HEK293T (cell line): ENCODE measurements at regions not wholly inside any gene's neighbourhood (a gene's known extent, or its start where the extent isn't known, plus 50 kb on each side); places are given as distances from the start of the nearest gene placed in this dataset.

ENCODE experiments used
- CTCF ChIA-PET: fragments of 350-600 bp; formaldehyde crosslinking; extraction: SDS; loops from one replicate; lab custom pipeline; 2021; ENCODE audit warnings: antibody characterized with exemption, inconsistent platforms; lab: Yijun Ruan, JAX
- POLR2A ChIA-PET: fragments of 350-600 bp; formaldehyde crosslinking; extraction: SDS; loops from one replicate; lab custom pipeline; 2020; ENCODE audit warnings: antibody characterized with exemption, inconsistent platforms; lab: Yijun Ruan, JAX
- DNase-seq: peaks from one replicate; pipeline ENCODE4 v3.0.0; 2012; ENCODE audit warnings: mixed read lengths; ENCODE audit errors: extremely low spot score
- ARNT ChIP-seq: fragments of 450-650 bp; IDR thresholded peaks from 2 replicates; pipeline ENCODE4 v1.6.1; 2017; ENCODE audit warnings: mild to moderate bottlenecking
- BHLHE40 ChIP-seq: fragments of 450-650 bp; IDR thresholded peaks from 2 replicates; pipeline ENCODE4 v1.6.1; 2016; ENCODE audit warnings: mild to moderate bottlenecking, moderate library complexity, borderline replicate concordance
- CTBP1 ChIP-seq: fragments of 450-650 bp; IDR thresholded peaks from 2 replicates; pipeline ENCODE4 v1.6.1; 2016; ENCODE audit warnings: borderline replicate concordance
- ELF4 ChIP-seq: fragments of 450-650 bp; IDR thresholded peaks from 2 replicates; pipeline ENCODE4 v1.6.1; 2017; ENCODE audit warnings: antibody characterized with exemption
- FOXA1 ChIP-seq: fragments of 450-650 bp; IDR thresholded peaks from 2 replicates; pipeline ENCODE4 v1.6.1; 2016; ENCODE audit warnings: mild to moderate bottlenecking
- FOXK2 ChIP-seq: fragments of 450-650 bp; IDR thresholded peaks from 2 replicates; pipeline ENCODE4 v1.6.1; 2016; ENCODE audit warnings: mild to moderate bottlenecking
- FOXM1 ChIP-seq: fragments of 450-650 bp; IDR thresholded peaks from 2 replicates; pipeline ENCODE4 v1.6.1; 2017; ENCODE audit warnings: mild to moderate bottlenecking, borderline replicate concordance
- HDGF ChIP-seq: fragments of 450-650 bp; IDR thresholded peaks from 2 replicates; pipeline ENCODE4 v1.6.1; 2017; ENCODE audit warnings: antibody characterized with exemption, borderline replicate concordance
- L3MBTL2 ChIP-seq: fragments of 450-650 bp; conservative IDR thresholded peaks from 2 replicates; pipeline ENCODE4 v1.6.1; 2016; ENCODE audit warnings: mild to moderate bottlenecking
- LEF1 ChIP-seq: fragments of 450-650 bp; IDR thresholded peaks from 2 replicates; pipeline ENCODE4 v1.6.1; 2017; ENCODE audit warnings: mild to moderate bottlenecking, borderline replicate concordance
- NFRKB ChIP-seq: fragments of 450-650 bp; IDR thresholded peaks from 2 replicates; pipeline ENCODE4 v1.6.1; 2016; ENCODE audit warnings: mild to moderate bottlenecking, moderate library complexity
- PKNOX1 ChIP-seq: fragments of 450-650 bp; IDR thresholded peaks from 2 replicates; pipeline ENCODE4 v1.6.1; 2016
- SP1 ChIP-seq: fragments of 450-650 bp; IDR thresholded peaks from 2 replicates; pipeline ENCODE4 v1.6.1; 2017
- SUZ12 ChIP-seq: fragments of 450-650 bp; IDR thresholded peaks from 2 replicates; pipeline ENCODE4 v1.6.1; 2016; ENCODE audit warnings: mild to moderate bottlenecking
- TARDBP ChIP-seq: fragments of 450-650 bp; IDR thresholded peaks from 2 replicates; pipeline ENCODE4 v1.6.1; 2016
- ZNF384 ChIP-seq: fragments of 450-650 bp; IDR thresholded peaks from 2 replicates; pipeline ENCODE4 v1.6.1; 2016

DNA sequence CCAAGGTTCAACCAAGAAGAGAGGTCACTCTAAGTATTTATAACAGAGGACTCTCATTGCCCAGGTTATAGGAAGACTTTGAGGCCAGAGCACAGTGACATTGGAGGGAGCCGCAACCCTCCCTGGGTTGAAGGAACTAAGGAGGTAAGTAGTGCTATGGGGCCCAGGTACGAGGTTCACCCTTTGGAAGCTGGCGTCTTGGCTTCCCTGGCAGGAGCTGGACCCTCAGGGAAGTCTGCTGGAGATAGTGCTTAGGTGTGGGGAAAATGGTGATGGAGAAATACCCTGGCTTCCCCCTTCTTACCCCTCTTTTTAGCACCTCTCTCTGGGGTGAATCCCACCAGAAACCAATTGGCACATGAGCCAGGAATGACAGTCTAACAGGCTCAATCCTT, 317.9 kb upstream of the ZNF32 start:
- DNase-seq: no peak

DNA sequence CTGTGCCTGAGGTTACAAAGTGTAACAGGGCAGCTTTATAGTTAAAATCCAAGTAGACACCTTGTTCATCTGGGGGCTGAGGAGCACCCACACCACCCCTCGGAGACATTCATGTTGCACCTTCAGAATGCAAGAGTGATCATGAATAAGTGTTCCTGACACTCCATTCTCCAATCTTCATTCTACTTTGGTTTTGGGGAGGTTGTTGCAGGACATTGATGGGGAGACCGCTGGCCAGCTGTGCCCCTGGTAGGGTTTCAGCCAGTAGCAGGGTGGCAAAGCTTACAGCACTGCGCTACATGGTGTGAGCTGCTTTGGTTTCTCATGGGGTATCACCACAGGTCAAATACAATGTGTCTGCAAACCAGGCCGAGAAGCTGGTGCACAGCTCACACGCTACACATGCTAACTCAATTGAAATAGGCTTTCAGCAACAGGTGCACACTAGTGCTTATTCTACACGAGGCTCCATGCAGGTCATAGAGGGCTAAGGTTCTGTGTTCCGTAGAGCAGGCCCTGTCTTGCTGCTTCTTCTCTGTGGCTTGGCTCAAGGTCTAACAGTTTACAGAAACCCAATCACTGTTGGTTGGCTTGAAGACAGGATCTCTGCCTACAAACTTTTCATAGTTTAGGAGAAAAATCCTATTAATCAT, 317.4 kb upstream of the ZNF32 start:
- POLR2A ChIA-PET: no interaction called here
- DNase-seq: no peak
- CTCF ChIA-PET: no interaction called here
- TF ChIP-seq L3MBTL2 (no peak), TARDBP (no peak), PKNOX1 (no peak), CTBP1 (no peak), ELF4 (no peak)

More for the DNA sequence above, 317.9 kb upstream of the ZNF32 start:
- ChIA-PET CTCF (no interaction called here), POLR2A (no interaction called here)
- TF ChIP-seq CTBP1: no peak
- no peak for TF ChIP-seq ZNF384
- no peak for TF ChIP-seq HDGF
- TF ChIP-seq SUZ12: no peak
- TF ChIP-seq L3MBTL2: no peak
- no peak for TF ChIP-seq ELF4
- no peak for TF ChIP-seq FOXK2
- TF ChIP-seq FOXM1: no peak
- no peak for TF ChIP-seq TARDBP
- no peak for TF ChIP-seq LEF1
- no peak for TF ChIP-seq ARNT
- TF ChIP-seq PKNOX1: no peak
- no peak for TF ChIP-seq NFRKB
- no peak for TF ChIP-seq BHLHE40
- no peak for TF ChIP-seq SP1
- no peak for TF ChIP-seq FOXA1

DNA sequence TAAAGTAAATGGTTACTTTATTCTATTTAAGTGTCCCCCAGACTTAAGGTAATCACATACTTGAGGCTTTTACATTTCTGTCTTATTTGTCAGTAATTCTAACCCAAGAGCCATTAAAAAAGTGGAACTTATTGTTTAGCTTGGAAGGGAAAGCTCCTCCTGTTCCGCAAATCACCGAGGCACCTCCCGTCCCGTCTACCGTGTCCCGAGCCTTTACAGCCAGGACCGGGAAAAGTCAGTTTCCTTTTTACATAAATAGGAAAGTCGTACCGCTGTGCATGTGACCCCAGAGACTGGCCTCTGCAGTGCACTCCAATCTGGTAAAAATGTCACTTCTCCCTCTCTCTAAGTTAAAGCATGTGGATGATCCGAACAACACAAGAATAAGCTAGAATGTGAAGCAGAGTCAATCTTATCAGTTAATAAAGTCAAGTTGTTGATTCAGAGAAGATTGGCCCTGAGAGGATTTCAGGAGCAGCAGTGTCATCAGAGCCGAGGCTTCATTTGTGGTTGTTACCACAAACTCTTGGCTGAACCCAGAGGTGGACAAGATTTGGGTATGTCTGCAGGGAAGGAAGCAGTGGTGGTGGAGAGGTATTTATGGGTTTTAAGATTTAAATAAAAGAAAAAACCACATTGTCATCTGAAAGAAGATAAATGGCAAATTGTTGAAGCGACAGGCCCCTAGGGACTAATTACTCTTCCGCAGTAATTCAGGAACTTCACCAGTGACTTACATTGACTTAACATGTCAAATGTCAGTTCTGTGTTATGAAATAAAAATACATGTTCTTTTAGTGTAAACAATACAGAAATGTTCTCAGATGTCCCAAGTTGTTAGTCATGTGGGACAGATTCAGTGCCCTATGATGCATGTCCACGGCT, 316.6 kb upstream of the ZNF32 start:
- ChIA-PET POLR2A (no interaction called here), CTCF (no interaction called here)
- DNase-seq: no peak
- TF ChIP-seq ZNF384: no peak
- peak; percentile 61 for TF ChIP-seq PKNOX1

- CTCF ChIA-PET: no interaction called here
- POLR2A ChIA-PET: no interaction called here
- TF ChIP-seq L3MBTL2: no peak
- TF ChIP-seq SUZ12: no peak
- no peak for TF ChIP-seq HDGF
- TF ChIP-seq LEF1: no peak
- TF ChIP-seq BHLHE40: no peak
- TF ChIP-seq NFRKB: no peak
- TF ChIP-seq FOXA1: no peak
- TF ChIP-seq ELF4: no peak
- no peak for TF ChIP-seq SP1
- TF ChIP-seq FOXM1: no peak
- TF ChIP-seq ZNF384: no peak
- no peak for TF ChIP-seq PKNOX1
- TF ChIP-seq FOXK2: no peak
- TF ChIP-seq CTBP1: no peak
- TF ChIP-seq TARDBP: no peak
- no peak for TF ChIP-seq ARNT
- DNase-seq: no peak
Measured at GRCh38 chr10:43964486-43964885, 315.8 kb upstream of the ZNF32 start.

- no peak for DNase-seq
- CTCF ChIA-PET: no interaction called here
- POLR2A ChIA-PET: no interaction called here
- TF ChIP-seq HDGF: no peak
- no peak for TF ChIP-seq BHLHE40
- no peak for TF ChIP-seq SP1
Measured at GRCh38 chr10:43963793-43964425, 315.2 kb upstream of the ZNF32 start.
